Omental fat pad (tissue), 3 donors: ENCODE measurements at regions not wholly inside any gene's neighbourhood (a gene's known extent, or its start where the extent isn't known, plus 50 kb on each side); places are given as distances from the start of the nearest gene placed in this dataset. TPM values are rescaled to one million over a fixed set of nuclear protein-coding genes. Genes with fewer than 3 reads are reported as not detected.

ENCODE experiments used
- ATAC-seq: fragments of 150-250 bp; one replicate; pipeline ENCODE4 v1.9.1; 2016; ENCODE audit warnings: mild to moderate bottlenecking, moderate library complexity; ENCODE audit not compliant: low FRiP score
- DNase-seq: peaks from one replicate; pipeline ENCODE4 v3.0.0-alpha.2; 2019; ENCODE audit warnings: low spot score
- CTCF ChIP-seq, 3 donors: fragments of 450-650 bp; IDR thresholded peaks; one replicate each; pipeline ENCODE4 v1.5.1; 2016 to 2017; ENCODE audit warnings: antibody characterized with exemption in 3 of 3, mild to moderate bottlenecking in 3 of 3, moderate library complexity in 2 of 3
- small RNA-seq: library from RNA; depleted of rRNA; stranded (forward); fragments of <200 nt; gene quantifications from one replicate; pipeline ENCODE3, GENCODE V24; 2016

GRCh38 chr4:112979881-112980421 lies 69.5 kb upstream of the ANK2 start:
- DNase-seq (no peak), ATAC-seq (no peak)
- TF ChIP-seq CTCF (IDR thresholded peaks at IDR 0.05): no peak

GRCh38 chr4:112982680-112983079 lies 66.8 kb upstream of the ANK2 start:
- ATAC-seq (no peak), DNase-seq (no peak)
- no peak for TF ChIP-seq CTCF (IDR thresholded peaks at IDR 0.05)

GRCh38 chr4:112994732-112995464 lies 54.6 kb upstream of the ANK2 start:
- no peak for TF ChIP-seq CTCF (IDR thresholded peaks at IDR 0.05)
- DNase-seq (no peak), ATAC-seq (no peak)

Small RNA genes in the stretch of these regions (small RNA-seq; reads per million reads assigned to genes)
- gene AC017007.1 (not detected), gene RF00019 (not detected)
